Heart right ventricle (tissue), 16 donors: ENCODE measurements at regions not wholly inside any gene's neighbourhood (a gene's known extent, or its start where the extent isn't known, plus 50 kb on each side); places are given as distances from the start of the nearest gene placed in this dataset.

Experiments used
- ATAC-seq, 8 donors: fragments of 200-7000 bp; cut with Tn5 transposase; one replicate each; pipeline ENCODE4 v1.9.1; 2020; ENCODE audit warnings: mild to moderate bottlenecking in 8 of 8, moderate library complexity in 8 of 8, moderate number of reproducible peaks in 1 of 8
- DNase-seq, 2 donors: peaks; one replicate each; pipeline ENCODE4 v3.0.0-alpha.2; 2020
- H3K27ac ChIP-seq, 10 donors: fragments of 200-600 bp; sonication (generic) in 2 of 10; one replicate each; pipeline versions ENCODE4 v1.5.0 to v1.8.0; 2020 to 2022; ENCODE audit warnings: mild to moderate bottlenecking in 3 of 10
- H3K27me3 ChIP-seq, 7 donors: fragments of 200-600 bp; one replicate each; pipeline ENCODE4 v1.8.0; 2021 to 2022; ENCODE audit warnings: mild to moderate bottlenecking in 2 of 7
- H3K36me3 ChIP-seq, 9 donors: fragments of 200-600 bp; sonication (generic) in 1 of 9; one replicate each; pipeline versions ENCODE4 v1.5.0 to v1.8.0; 2020 to 2022; ENCODE audit warnings: mild to moderate bottlenecking in 2 of 9
- H3K4me1 ChIP-seq, 9 donors: fragments of 200-600 bp; sonication (generic) in 1 of 9; one replicate each; pipeline versions ENCODE4 v1.5.0 to v1.8.0; 2020 to 2022; ENCODE audit warnings: mild to moderate bottlenecking in 4 of 9
- H3K4me3 ChIP-seq, 10 donors: fragments of 200-600 bp; sonication (generic) in 2 of 10; one replicate each; pipeline versions ENCODE4 v1.5.0 to v1.8.0; 2020 to 2022; ENCODE audit warnings: mild to moderate bottlenecking in 7 of 10, moderate library complexity in 2 of 10
- H3K9me3 ChIP-seq, 11 donors: fragments of 200-600 bp in 10 of 11; sonication (generic) in 2 of 11; one replicate each; pipeline versions ENCODE4 v1.5.0 to v1.8.0; 2013 to 2022; ENCODE audit warnings: mild to moderate bottlenecking in 2 of 11, control low read depth in 1 of 11, moderate library complexity in 1 of 11
- WGBS, 2 donors: extraction: QIAGEN DNeasy Blood & Tissue Kit; methylation state at CpG; one replicate each; pipeline ENCODE4 v1.1.7; 2013; ENCODE audit warnings: inconsistent platforms in 1 of 2; 5-methylcytosine and 5-hydroxymethylcytosine counted together
- intact Hi-C, 10 donors: fragments of 100-400 bp; cut with DNase I; formaldehyde crosslinking; loops; one replicate each; pipeline versions ENCODE4 v1.11.1 to v1.14.2; 2022
- TF ChIP-seq, protein P1 (sequence below), 9 donors: fragments of 200-600 bp; sonication (generic) in 2 of 9; IDR thresholded peaks; one replicate each; pipeline versions ENCODE4 v1.5.0 to v1.8.0; 2021 to 2022; ENCODE audit warnings: antibody characterized with exemption in 9 of 9, mild to moderate bottlenecking in 5 of 9, moderate library complexity in 1 of 9
- donor health status: Arrhythmogenic right ventricular cardiomyopathy.
- donor health status: ischemic (EF 13 %, LVEDD 7.1; RV severe dilation, severe dysfunction).
- donor health status: healthy with polysubstance abuse.
- donor health status: DM: no; HTN: yes; CAD: no.
- donor health status: DM: no; HTN: no; CAD: no.
- donor health status: ischemic (EF 25% LVEDD 6.9; RV normal size, moderate dysfunction).
- donor health status: ischemic (EF 25% LVEDD 5.7; RV mildly dilated, moderate dysfunction).
- donor health status: healthy.
- donor health status: DM: yes; HTN: yes; CAD: no.
- donor health status: Ischemic cardiomyopathy.
- donor health status: ischemic (EF 35%, LVEDD 5.7; RV mildly dilated, moderate dysfunction).
- donor health status: nonischemic (EF 11% LVEDD 7.7; RV severe dilation, severe dysfunction).
- donor health status: DM: yes; HTN: yes; CAD: no.
- donor health status: PGD.
- donor health status: ischemic (EF 29% LVEDD 5.4; RV normal size, mild dysfunction).
- donor health status: nonischemic (EF 23%, LVEDD 6.1; RV moderate dilation, normal function).

- WGBS, 2 donors, result 84 to 92% methylated on average over 20 of the region's 20 CpGs
- H3K4me3 ChIP-seq, result peak overlapping the region in 2 of 10 donors; percentile 21 to 35
- intact Hi-C loops, result no loop called here
- no peaks in the 10 kb centered on the region for H3K4me1 ChIP-seq
- ATAC-seq, result no peak
- H3K36me3 ChIP-seq, result no peaks in the 10 kb centered on the region
- no peaks in the 10 kb centered on the region for H3K27me3 ChIP-seq
- peaks cover 0 to 4% (median 0%) of the 10 kb centered on the region in 11 donors for H3K9me3 ChIP-seq
- H3K27ac ChIP-seq, result no peak overlapping the region
- no peak for DNase-seq
- TF ChIP-seq, protein P1, sequence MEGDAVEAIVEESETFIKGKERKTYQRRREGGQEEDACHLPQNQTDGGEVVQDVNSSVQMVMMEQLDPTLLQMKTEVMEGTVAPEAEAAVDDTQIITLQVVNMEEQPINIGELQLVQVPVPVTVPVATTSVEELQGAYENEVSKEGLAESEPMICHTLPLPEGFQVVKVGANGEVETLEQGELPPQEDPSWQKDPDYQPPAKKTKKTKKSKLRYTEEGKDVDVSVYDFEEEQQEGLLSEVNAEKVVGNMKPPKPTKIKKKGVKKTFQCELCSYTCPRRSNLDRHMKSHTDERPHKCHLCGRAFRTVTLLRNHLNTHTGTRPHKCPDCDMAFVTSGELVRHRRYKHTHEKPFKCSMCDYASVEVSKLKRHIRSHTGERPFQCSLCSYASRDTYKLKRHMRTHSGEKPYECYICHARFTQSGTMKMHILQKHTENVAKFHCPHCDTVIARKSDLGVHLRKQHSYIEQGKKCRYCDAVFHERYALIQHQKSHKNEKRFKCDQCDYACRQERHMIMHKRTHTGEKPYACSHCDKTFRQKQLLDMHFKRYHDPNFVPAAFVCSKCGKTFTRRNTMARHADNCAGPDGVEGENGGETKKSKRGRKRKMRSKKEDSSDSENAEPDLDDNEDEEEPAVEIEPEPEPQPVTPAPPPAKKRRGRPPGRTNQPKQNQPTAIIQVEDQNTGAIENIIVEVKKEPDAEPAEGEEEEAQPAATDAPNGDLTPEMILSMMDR (IDR thresholded peaks at IDR 0.05), result no peak
Observed at GRCh38 chr3:164341086-164341485, 737.2 kb downstream of the SI start.

DNA sequence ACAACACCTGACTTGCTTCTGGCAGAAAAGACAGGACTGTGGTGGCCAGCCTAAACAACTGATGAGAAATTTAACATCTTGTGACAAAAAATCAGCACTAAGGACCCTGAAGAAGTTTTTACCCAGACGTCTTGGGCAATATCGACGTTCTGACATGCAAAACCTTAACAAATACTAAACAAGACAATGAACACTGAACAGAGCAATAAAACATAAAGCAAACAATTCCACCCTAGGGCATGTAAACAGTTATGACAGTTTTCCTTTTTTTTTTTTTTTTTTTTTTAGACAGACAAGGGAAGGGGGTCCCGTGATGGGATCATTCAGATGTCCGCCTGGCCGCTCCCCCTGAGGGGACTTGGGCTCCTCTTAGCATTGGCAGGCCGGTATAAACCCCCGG is 738.0 kb downstream of the SI start:
- H3K9me3 ChIP-seq, result peaks cover 0 to 4% (median 0%) of the 10 kb centered on the region in 11 donors
- ATAC-seq (no peak), DNase-seq (no peak)
- WGBS, 2 donors, result 91 to 92% methylated on average over 8 of the region's 8 CpGs
- intact Hi-C loops, result no loop called here
- H3K4me1 ChIP-seq, result no peaks in the 10 kb centered on the region
- H3K27me3 ChIP-seq, result no peaks in the 10 kb centered on the region
- H3K27ac ChIP-seq, result no peak overlapping the region
- H3K36me3 ChIP-seq, result no peaks in the 10 kb centered on the region
- TF ChIP-seq, protein P1 (IDR thresholded peaks at IDR 0.05), result no peak
- peak overlapping the region in 1 of 10 donors; percentile 35 for H3K4me3 ChIP-seq

DNA sequence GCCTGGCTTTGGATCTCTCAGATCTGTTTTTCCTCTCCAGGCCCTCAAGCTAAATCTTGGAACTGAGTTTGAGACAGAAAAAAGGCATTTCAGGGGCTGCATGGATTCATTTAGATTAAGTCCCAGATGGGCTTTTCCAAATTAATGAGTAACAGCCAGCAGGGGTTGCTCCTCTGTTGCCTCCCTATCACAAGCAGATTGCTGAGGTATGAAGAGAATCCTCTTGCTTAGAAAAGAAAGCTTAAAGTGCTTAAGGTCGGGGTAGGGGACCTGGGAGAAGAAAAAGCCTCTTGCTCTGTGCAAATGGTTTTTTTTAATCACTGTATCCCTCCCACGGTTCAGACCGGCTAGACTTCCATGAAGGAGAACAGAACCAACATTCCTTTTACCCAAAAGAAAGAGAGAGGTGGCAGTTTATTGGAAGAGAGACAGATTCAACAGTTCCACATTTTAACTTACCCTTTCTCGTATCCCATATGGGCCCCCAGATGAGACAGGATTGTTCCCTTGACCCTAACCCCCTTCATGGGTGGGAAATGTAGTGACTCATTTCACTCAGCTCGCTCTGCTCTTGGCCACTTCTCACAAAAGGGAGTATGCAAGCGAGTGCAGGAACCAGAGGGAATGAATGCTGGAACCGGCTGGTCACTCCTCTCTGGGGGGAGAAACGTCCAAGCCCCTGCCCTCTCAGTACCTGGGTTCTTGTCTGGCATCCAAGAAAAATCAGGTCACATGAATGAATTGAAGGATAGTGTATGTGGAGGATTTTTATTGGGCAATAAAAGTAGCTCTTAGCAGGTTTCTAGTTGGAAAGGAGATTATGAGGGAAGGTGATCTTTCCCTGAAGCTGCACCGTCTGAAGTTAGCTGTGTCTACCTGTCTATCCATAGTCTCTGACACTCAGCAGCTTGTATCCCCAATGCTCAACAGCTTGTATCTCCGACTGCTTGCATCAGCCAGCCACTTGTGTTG is 745.2 kb downstream of the SI start:
- H3K27me3 ChIP-seq, result peaks cover 0 to 5% (median 0%) of the 10 kb centered on the region in 7 donors
- peaks cover 0 to 2% (median 0%) of the 10 kb centered on the region in 11 donors for H3K9me3 ChIP-seq
- H3K4me3 ChIP-seq, result no peak overlapping the region
- WGBS, 2 donors, result 28 to 38% methylated on average over 10 of the region's 10 CpGs
- H3K36me3 ChIP-seq, result no peaks in the 10 kb centered on the region
- H3K4me1 ChIP-seq, result no peaks in the 10 kb centered on the region
- intact Hi-C loops, result no loop called here
- DNase-seq (no peak), ATAC-seq (no peak)
- no peak overlapping the region for H3K27ac ChIP-seq
- TF ChIP-seq, protein P1 (IDR thresholded peaks at IDR 0.05), result no peak

DNA sequence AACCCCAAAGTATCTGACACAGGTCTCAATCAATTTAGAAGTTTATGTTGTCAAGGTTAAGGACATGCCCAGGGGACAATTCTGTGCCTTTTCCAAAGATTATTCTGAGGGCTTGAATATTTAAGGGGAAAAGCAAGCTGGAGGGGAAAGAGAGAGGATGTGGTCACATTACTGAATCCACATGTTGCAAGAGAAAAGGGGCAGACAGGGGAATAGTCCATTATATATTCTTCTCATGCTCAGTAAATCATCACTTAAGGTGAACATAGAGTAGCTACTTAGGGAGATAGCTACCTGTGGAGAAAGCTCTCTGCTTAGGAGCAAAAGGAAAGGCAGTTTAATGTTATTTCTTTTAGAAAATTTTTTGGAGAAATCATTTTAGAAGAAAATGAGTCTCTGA is 751.6 kb downstream of the SI start:
- DNase-seq (no peak), ATAC-seq (no peak)
- Histone ChIP-seq H3K36me3 (no peaks in the 10 kb centered on the region), H3K4me3 (no peak overlapping the region), H3K4me1 (no peaks in the 10 kb centered on the region), H3K27ac (no peak overlapping the region), H3K27me3 (no peaks in the 10 kb centered on the region), H3K9me3 (peaks cover 0 to 4% (median 0%) of the 10 kb centered on the region in 11 donors)
- intact Hi-C loops, result no loop called here
- TF ChIP-seq, protein P1 (IDR thresholded peaks at IDR 0.05), result no peak
